HG03196 (cell line): ENCODE measurements at regions not wholly inside any gene's neighbourhood (a gene's known extent, or its start where the extent isn't known, plus 50 kb on each side); places are given as distances from the start of the nearest gene placed in this dataset.

Source experiments
- ATAC-seq: cut with Tn5 transposase; IDR thresholded peaks from one replicate; pipeline ENCODE4 v1.9.1; 2021; ENCODE audit not compliant: unreplicated experiment

- no peak for ATAC-seq
These were observed 298.6 kb downstream of the SEC14L1 start for GRCh38 chr17:77439189-77440018.

DNA sequence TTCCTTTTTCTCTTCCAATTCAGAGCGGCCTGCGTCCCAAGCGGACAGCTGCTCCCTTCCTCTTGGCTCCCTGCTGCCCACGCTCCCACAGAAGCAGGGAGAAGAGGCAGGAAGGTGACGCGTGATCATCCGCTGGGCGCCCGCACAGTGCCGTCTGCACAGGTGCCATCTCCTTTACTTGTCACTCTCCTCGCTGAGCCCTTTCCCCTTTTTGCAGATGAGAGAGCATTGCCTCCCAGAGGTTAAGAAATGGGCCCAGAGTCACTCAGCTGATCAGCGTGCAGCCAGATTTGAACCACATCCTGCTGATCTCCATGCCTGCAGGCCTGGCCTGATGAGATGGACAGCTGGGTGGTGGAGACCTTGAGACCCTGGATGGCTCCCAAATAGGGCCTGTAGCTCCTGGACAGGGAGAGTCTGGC lies 299.8 kb downstream of the SEC14L1 start:
- ATAC-seq: no peak

GRCh38 chr17:77441130-77441920 lies 300.6 kb downstream of the SEC14L1 start:
- ATAC-seq: peak; percentile 48

DNA sequence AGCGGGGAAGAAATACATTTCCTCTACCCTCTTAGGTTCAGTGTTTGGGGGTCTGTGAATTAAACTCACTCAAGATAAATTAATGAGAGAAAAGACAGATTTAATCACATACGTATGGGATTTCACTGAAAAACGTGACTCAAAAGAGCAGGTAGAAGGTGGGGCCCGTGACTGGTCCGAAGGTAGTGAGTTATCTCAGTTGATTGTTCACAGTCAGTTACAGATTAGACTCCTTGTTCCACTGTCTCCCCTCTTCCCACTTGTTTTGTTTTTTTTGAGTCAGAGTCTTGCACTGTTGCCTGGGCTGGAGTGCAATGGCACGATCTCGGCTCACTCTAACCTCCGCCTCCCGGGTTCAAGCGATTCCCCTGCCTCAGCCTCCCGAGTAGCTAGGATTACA lies 301.2 kb downstream of the SEC14L1 start:
- ATAC-seq: no peak

DNA sequence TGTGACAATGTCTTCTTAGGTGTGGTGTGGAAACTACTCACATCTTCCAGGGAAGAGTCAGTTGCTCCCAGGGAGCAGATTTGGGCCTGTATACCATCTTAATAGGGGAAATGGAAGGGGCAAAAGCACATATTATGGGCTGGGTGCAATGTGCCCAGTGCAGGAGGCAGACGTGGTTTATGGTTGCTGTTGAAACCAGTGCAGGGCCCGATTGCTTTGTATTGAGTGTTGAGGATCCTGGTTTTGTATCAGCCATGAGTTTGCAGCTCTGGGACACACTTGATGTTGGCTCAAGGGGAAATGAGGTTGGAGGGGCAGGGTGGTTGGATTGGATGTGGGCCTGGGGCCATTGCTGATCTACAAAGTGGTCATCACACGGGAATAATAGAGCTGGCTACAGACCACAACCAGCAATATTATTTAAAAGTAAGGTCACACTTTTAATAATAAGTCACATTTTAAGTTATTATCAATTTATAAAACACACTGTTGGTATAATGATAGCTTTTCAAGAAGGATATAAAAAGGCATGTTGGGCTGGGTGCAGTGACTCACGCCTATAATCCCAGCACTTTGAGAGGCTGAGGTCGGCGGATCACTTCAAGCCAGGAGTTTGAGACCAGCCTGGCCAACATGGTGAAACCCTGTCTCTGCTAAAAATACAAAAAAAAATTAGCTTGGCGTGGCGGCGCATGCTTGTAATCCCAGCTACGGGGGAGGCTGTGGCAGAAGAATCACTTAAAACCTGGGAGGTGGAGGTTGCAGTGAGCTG lies 302.4 kb downstream of the SEC14L1 start:
- ATAC-seq: no peak

DNA sequence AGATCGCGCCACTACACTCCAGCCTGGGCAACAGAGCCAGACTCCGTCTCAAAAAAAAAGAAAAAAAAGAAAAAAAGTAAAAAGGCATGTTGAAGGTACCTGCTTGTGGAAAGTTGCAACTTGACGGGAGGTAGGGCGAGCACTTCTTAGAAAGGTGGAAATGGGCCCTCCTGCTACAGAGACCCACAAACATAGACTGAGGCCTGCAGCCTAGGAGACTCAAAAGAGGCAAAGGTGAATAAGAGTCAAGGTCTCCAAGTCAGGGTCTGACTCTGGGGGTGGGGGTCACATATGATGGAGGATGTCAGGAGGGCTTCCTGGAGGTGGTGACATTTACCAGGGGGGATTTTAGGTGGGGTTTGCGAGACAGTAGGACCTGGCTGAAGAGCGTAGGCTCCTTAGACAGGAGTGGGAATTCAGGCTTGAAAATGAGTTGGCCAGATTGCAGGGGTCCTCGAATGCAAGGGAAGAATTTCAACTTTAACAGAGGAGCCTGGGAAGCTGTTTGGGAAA lies 303.0 kb downstream of the SEC14L1 start:
- no peak for ATAC-seq

GRCh38 chr17:77444628-77444983 lies 303.8 kb downstream of the SEC14L1 start:
- peak; percentile 7 for ATAC-seq

- ATAC-seq: peak; percentile 30
These were observed 304.4 kb downstream of the SEC14L1 start for GRCh38 chr17:77444984-77445759.

DNA sequence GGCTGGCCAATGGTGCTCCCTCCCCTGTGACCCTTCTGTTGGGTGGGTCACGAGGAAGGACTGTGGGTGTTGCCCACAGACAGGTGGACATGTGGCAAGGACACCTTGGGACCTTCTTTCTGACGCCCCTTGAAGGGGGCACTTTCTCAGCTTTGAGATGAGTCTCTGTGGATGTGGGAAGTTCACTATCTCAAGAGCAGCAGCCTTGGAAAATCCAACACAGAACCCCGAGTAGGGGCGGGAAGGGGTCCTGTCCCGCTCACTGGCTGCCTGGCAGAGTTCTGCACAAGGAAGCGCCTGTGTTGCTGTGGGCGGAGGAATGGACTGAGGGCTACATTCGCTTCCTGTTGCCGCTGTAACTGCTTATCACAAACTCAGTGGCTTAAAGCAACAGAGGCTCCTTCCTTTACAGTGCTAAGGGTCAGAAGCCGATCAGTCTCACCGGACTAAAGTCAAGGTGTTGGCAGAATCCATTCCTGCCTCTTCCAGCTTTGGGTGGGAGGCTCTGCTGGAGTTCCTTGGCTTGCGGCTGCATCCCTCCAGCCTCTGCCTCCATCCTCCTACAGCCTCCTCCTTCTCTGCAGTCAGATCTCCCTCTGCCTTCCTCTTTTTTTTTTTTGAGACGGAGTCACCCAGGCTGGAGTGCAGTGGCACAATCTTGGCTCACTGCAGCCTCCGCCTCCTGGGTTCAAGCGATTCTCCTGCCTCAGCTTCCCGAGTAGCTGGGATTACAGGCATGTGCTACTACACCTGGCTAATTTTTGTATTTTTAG lies 305.2 kb downstream of the SEC14L1 start:
- ATAC-seq: peak; percentile 21

DNA sequence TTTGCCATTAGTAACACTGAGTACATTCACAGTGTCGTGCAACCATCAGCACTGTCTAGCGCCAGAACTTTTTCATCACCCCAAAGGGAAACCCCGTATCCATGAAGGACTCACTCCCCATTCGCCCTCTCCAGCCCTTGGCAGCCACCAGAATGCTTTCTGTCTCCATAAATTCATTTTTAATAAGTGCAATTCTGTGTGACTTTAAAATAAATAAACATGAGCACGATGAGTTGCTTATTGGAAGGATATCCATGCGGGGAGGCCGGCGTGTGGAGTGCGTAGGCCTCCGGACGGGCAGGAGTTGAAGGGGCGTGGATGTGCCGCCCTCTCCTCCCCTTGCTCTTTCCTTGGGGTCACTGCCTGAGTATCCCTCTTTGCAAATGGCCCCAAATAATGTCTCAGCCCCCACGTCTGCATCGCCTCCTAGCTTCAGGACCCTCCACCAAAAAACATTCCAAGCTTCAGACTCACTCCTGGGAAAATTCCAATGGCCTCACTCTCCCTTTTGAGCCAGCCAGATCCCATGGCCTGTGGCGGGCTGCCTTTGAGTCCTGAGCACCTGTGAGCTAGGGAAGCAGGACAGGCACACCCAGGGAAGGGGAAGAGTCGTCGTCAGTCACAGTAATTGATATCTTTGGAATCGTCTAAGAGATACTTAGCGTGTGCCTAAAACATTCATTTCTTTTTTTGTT lies 306.3 kb downstream of the SEC14L1 start:
- no peak for ATAC-seq

- no peak for ATAC-seq
These were observed 308.7 kb downstream of the SEC14L1 start for GRCh38 chr17:77449373-77449907.

DNA sequence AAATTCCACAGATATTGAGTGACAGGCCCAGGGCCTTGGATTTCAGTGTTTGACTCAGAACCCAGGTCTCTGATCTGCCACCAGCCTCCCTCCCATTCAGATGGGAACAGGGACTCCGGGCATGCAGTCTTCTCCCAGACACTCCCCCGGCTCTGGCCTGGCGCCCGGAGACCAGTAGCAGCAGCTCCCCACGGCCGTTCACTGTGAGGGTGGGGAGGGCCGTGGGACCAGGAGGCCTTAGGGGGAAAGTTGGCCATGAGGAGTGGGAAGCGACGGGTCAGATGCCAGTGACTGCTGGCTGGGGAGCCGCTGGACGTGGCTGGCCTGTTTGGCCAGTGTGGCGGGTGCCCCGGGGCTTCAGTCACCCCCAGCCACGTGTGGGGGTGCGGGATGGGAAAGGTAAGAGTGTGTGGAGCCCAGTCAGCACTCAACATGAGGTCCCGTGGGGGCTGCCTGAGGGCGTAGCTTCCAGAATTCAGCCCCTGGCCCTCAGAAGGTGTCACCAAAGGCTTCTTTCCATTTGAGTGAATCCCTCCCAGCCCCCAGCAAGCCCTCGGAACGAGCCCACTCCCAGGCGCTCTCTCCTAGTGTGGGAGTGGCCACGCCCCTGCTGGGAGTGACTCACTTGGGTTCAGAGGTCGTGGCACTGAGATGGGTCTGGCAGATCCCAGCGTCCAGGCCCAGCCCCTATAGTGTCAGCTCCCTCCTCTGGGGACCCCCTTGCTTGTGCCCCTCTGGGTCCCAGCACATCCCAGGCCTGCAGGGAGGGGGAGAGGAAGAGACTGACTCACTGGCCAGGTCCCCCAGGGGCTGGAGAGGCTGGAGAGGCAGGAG lies 309.4 kb downstream of the SEC14L1 start:
- no peak for ATAC-seq

- no peak for ATAC-seq
These were observed 310.0 kb downstream of the SEC14L1 start for GRCh38 chr17:77450742-77451244.

DNA sequence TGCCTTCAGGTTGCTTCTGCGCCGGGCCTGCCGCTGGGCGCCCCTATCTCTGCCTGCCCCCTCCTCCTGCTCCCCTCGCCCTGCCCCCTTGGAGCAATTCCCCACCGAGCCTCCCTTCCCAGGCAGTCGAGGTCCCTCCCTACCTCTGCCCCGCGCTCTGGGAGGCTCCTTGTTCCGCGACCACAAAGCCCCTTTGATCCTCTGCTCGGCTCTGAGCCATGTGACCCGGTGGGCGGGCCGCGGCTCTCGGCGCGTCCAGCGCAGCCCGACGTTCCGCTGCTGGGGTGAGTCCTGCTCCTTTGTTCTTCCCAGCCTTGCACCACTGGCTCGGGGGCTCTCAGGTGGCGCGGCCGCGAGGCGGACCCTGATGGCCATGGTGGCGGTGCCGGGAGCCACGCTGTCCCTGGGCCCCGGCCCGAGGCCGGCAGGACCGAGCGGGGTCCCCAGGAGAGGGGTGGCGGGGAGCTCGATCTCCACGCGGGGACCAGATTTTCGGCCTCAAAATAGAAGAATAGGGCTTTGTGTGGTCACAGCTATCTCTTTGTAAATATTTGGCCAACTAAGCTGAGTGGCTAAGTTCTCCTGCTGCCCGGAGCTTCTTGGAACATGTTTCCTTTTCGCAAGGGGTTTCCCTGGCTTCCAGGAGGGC lies 310.6 kb downstream of the SEC14L1 start:
- peak; percentile 32 for ATAC-seq

DNA sequence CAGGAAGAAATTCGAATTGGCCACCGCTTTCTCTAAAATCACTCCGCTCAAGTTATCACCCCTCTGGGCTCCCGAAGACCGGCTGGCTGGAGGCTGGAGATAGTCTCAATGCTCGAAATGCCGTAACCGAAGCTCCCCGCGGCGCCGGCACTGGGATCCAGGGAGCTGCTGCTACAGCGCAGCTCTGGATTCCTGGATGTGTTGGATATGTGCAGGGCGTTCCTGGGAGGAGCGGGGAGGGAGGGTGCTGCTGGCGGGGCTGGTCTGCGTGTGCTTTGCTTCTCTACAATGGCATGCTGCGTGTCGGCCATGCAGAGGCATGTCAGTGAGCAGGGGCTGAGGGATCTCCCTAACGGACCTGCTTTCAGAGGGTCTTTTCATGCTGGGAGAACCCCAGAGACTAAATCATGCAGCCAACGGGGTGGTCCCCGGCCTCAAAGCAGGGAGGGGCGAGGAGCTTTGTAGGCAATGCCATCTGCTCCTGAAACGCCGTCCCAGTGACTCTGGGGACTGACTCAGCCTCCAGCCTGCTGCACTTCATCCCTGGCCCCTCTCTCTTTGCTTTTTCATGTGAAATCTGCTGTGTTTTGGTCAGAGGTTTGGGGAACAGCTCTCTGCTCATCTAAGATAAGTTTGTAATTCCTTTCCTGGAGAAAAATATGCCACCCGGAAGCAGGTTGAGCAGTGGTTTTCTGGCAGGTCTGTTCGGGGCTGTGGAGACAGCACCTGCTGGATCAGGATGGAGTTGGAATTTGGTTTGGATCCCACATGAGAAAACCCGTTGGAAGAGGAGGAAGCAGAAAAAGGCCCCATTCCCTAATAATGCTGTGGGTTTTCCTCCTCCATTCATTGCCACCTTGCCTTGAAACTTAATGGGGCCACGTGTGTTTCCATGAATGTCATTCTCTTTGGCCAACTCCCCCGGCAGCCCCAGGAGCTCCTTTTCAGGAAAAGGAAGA lies 311.4 kb downstream of the SEC14L1 start:
- no peak for ATAC-seq

DNA sequence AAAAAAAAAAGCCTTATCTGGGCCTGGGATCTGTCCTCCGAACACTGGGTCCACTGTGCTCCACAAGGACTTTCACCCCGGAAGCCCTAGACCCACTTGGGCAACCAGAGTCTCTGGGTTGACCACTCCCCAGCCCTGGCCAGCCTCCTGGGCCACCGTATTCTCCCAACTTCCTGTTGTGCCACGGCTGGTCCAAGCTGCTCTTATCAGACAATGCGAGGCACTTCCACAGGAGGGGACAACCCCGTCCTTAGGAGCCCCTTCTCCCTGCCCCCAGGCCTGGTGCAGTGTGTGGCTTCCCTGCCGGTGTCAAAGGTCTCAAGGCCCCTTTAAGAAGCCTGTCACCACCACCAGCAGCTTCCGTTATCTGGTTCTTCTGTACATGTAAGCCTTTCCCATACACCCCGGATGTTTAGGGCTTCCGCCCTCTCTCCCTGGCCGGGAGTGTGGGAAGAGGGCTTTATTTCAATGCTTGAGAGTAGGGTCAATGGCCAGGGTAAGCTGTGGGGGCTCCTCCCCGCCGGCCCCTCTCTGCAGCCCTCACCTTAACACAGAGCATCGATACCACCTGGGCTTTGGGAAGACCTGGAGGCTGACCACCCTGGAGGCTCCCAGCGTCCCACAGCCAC lies 313.0 kb downstream of the SEC14L1 start:
- no peak for ATAC-seq
